NCI-H2227 (cell line): ENCODE measurements at regions not wholly inside any gene's neighbourhood (a gene's known extent, or its start where the extent isn't known, plus 50 kb on each side); places are given as distances from the start of the nearest gene placed in this dataset.

Experiments
- DNase-seq: peaks from one replicate; lab custom pipeline; 2025; ENCODE audit not compliant: unreplicated experiment; lab: John Stamatoyannopoulos, UW

DNA sequence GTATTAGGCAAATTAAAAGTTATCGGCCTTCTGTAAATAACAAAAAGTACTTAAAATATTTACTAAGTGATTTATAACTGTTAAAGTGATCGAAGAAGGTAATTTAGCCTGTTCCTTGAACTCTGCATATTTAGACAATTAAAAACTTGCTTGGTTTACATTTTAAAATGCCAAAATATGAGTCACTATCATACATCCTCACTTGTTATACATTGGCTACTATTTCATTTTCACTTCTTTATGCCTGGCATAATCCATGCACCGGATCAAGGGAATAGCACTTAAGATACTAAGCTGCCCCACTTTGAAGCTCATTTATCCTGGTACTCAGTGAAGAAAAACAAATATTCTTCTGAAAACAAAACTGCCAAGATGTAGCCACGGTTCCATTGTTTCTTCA, 344.6 kb downstream of the UBE3D start:
- no peak for DNase-seq

DNA sequence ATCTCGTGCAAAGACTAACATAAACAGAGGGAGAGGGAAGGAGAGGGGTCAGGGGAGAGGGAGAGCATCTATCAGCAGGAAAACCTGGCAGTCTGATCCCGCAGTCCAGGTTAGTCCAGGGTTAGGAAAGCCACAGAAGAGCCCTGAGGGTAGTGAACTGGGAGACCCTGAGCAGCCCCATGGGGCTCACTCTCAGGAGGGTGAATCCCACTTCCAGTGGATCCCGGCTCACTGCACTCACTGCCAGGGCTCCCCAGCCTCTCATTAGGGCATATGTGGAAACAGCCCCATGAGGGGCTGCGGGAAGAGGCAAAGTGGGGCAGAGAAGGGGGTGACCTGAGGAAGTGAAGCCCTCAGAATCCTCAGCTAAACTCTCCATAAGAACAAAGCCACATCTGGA, 329.9 kb downstream of the UBE3D start:
- no peak for DNase-seq

DNA sequence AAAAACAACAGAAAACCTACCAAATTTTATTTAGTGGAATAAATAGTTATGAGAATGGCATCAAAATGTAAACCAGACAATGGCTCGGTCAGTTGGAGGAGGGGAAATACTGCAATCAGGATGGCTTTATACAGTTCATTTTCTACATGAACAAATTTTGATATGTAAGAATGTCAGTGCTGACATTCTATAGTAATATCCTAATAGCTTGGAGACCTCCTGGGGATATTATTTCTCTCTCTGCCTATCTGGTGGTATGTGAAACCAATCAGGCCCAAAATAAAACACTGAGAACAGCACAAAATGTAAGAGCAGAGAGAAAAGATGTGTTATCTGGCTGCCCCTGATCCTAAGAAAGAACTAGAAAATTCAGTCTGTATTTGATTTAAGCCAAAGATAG, 327.7 kb downstream of the UBE3D start:
- DNase-seq = no peak

DNA sequence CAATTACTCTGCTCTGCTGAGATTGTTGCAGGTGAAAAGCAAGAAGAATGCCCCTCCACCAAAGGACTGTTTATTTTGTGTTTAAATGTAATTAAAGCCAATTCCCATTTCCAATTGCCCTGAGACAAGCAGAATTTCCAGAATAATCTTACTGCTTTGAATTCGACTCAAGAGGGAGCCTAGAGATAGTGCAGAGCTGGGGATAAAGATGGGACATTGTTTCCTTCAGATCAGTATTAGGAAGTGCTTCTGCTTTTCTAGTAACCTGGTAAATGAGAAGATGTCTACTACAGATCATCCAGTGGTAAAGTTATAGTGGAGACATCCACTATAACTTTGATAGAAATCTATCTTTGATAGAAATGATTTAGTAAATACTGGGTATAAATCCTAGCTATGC, 326.9 kb downstream of the UBE3D start:
- no peak for DNase-seq

DNA sequence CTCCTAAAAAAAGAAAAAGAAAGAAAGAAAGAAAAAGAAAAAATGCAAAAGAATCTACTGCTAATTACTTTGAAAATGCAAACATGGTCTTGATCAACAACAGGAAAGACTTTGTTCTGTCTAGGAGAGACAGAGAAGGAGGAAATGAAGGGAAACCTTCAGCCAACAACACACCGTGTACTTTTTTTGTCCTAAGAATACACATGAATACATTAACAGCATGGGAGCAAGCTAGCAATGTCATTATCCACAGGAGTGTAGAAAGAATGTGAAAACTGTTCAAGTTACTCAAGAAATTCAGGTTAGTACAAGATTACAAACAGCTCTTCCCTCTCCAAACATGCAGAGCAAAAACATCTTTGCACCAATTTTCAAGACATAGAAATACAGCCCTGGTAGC, 326.3 kb downstream of the UBE3D start:
- DNase-seq = no peak

DNA sequence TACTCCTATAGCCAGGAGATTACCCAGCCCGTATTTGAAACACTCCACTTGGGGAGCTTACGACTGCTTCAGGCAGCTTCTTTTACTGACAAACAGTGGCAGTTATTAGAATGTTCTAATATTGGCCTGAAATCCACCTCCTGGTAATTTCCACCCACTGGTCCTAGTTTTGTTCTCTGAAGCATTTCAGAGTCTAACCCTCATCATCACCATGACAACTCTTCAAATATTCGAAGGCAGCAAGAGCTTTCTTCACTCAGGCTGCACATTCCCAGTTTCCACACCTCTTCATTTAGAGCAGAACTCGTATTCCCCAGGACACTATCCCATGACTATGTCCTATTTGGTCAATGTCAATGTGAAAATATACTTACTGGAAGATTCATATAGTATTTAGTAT, 325.6 kb downstream of the UBE3D start:
- DNase-seq = no peak

DNA sequence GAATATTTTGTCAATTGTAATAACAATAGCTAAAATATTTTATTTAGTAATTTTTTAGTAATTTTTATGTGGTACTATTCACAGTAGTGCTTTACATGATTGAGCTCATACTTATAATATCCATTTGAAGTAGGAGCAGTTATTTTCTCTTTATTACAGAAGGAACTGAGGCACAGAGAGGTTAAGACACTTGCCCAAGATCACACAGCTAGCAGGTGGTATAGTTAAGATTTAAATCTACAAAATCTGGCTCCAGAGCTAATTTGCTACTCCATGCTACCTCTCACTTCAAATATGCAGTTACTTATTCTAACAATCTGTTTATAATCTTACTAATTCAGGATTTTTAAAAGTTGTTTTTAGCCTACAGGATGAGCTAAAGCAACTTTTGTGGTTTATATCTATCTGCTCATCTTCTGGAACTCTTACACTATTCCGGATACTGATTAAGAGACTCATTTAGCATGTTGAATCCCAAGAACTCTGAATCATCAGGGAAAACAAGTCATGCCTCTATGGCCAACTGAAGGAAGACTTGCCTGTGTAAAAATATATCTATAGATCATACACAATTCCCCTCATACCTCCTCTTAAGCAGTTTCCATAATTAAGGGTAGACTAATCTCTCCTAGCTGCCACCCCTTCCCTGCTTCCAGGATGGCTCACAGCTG, 324.2 kb downstream of the UBE3D start:
- no peak for DNase-seq

DNA sequence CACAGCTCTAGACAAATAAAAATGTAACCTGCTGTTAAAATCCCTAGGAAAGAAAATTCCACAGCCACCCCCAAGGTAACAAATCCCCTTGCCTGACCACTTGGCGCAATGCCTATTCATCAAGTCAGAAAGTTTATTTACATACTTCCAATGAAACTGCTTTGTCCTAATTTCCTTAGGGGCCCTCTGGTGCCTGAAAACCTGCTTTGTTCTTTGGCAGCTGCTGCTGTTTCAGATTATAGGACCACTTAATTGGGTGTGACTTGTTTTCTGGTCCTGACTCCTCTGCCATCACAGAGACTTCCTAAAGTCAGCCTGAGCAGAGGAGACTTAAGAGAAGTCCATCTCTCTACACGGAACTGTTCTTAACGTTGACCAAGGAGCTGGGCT, 323.6 kb downstream of the UBE3D start:
- no peak for DNase-seq

DNA sequence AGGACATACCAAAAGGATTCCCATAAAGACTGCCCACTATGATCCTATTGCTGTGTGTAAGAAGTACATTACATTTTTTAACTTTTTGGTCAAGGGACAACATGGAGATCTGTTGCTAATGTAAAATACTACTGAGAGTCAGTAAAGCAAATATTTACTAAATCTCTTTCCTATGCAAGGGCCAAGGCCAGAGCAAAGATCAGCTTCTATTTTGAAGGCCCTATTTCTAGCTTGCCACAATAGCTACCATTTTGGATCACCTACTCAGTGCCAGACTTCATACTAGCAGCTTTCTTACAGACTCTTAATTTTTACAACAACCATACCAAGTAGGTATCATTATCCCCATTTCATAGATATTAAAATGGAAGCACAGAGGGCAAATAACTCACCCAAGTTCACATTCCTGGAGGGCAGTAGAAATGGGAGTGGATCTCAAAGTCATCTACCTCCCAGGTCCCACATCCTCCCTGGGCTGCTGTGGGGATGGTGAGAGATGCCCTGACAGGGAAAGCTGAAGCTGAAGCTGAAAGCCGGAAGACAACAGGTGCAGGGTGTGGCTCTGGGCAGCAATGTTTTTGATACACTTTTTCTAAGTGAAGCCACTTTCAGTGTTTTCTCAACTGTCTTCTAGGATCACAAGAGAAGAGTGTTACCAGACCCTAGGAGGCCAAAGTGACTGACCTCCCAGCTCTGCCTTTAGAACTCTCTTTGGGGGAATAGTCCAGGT, 321.2 kb downstream of the UBE3D start:
- no peak for DNase-seq

DNA sequence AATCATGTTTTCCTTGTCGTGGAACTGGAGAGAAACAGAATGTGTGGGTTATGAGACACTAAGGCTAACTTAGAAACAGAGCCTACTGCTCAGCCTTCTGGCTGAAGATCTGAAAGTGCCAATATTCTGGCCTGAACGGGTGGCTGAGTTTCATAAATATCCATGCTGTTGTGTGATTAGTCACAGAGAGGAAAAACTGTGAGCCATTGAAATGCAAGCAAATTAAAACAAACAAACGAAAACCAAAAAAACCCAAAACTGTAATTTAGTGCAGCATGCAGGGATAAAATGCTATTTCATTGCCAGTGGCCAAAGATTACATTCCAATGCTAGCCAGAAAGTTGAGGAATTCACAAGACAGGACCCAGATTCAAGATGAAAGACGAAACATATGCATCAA, 315.1 kb downstream of the UBE3D start:
- DNase-seq = no peak

DNA sequence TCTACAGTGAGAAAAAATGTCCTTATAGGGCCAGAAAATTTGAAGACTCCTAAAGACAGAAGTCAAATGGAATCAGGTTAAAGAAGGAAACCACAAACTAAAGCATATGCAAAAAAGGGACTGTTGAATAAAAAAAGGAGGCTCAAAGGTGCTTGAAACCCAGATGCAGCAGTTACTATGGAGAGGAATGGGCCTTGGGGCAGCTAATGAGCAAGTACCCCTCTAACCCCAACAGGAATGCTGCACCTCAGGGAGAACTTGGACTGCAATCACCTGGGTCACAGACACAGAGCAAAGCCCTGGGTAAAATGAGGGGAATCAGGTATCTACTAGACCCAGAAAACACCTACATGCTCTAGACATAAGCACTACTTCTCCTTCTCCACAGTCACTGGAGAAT, 313.9 kb downstream of the UBE3D start:
- DNase-seq = no peak

DNA sequence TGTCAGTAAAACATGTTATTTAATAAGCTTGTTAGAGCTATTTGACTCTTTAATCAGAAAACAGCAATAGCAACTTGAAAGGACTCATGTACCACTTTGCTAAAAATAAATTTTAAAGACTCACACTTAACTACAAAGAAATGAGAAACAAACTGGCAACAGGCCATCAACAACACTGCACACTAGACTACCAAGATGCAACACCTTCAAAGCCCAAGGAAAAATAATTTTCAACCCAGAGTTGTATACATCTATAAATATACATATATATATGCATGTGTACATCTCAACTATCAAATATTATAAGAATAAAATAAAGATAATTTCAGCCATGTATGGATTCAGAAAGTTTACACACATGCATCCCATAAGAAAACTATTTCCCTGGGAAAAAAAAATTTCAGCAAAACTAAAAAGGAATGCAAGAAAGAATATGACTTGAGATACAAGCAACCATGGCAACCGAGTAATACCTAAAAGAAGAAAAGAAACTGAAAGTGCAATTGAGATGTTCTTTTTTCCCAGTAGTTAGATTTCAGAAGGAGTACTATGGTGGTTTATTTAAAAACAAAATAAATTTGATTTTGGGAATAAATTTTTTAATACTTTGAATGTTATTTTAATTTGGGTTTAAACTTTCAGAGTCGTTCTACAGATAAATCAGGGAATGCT, 303.8 kb downstream of the UBE3D start:
- DNase-seq = no peak

DNA sequence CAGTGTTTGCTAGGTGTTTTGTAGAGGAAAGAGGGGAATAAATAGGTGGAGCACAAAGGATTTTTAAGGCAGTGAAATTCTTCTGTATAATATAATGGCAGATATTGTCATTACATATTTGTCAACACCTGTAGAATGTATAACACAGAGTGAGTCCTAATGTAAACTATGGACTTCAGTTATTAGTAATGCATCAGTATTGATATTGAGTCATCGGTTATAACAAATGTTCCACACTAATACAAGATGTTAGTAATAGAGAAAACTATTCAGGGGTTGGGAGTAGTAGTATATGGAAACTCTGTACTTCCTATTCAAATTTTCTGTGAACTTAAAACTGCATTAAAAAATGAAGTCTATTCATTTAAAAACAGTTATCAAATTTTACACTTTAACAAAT, 299.2 kb downstream of the UBE3D start:
- DNase-seq = no peak

DNA sequence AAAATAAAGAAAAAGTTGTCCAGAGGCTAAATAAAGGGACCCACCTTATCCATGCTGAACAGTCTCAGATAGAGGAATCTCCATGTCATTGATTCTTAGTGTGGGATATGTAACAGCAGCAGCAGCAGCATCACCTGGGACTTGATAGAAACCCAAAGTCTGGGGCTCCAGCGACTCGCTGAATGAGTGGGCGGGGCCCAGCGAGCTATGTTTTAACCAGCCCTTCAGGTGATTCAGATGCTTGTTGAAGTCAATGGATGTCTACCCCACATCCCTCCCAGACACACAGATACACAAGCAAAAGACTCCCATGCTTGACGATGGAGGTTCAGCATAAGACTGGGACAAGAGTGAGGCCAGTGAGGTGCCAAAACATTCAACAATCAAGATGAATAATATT, 298.6 kb downstream of the UBE3D start:
- DNase-seq = no peak

DNA sequence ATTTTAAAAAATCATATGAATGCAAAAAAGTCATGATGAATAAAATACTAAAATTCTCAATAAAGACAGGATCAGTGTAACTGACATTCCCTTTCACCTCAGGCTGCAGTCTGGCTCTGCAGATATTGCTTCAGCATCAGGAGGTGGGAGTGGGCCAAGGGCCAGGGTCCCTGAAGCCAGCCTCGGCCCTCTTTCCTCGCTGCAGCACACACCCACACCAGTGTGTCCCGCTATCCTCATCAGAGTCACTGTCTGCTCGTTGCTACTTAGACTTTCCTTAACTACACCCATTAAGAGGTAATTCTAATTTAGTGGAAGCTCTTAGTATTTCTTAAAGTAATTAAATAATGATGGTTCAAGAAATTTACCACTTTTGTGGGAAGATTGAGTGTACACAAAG, 298.2 kb downstream of the UBE3D start:
- DNase-seq = no peak

DNA sequence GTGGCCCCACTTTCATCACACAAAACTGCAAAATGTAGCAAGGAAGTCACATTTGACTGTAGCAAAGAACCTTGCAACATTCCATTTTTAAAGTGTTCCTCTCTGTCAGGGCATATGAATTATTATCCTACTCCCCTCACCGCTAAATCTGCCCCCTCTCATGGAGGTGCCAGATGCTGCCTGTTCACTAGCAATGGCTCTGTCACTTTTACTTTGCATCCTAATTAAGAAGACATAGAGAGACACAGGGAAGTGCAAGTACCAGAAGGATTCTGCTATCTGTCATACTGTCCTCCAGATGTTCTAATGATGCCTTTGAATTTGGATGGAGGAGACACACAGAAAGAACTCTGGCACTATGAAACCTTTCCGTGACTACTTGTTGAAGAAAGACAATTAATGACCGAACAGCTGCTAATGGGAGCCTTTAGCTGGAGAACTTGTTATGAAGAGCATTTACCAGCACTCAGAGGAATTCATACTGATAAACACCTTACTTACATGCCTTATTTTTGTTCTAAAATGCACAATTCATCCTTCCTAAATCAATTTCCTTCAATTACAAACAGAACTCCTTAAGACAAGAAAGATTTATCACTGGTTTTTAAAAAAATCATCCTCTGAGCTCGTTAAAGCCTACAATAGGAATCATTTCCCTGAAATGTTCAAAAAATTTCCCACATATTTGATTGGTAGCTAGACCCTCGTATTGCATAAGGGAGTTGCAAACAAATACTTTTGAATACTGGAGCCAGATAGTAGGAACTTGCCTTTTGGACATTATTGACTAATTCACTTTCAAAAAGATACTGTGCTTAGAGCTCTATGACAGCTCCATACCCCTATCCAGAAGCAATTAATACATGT, 292.6 kb downstream of the UBE3D start:
- DNase-seq = no peak

DNA sequence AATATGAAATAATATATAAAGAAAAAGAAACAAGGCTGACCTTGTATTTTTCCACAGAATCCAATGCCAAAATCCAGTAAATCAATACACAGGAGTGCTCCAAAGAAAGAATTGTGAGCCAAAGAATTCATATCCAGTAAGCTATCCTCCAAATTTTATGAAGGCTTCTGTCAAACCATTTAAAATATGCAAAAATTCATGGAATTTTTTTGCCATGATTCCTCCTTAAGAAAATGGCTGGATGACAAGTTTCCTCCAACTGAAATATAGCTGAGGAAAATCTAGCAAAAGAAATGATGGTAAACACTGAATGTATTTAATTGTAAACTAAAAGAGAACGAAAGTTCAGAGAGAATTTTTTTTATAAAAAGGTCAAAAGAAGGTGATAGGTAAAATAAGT, 290.3 kb downstream of the UBE3D start:
- DNase-seq = no peak

DNA sequence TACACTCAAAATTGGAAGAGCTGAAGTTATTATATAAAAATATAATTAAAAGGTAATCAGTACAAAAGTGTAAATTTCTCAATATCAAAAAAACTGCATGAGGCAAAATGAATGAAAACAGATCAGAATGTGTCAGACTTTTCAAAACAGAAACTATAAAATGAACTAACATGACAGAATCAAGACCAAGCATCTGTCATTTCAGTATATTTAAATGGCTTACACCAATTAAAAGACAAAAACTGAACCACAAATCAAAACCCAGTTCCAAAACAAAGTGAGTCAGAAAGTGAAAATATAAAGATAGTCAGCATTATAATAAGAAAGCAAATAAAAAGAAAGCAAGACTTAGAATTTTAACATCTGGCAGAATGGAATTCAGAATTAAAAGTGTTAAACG, 289.7 kb downstream of the UBE3D start:
- DNase-seq = no peak

DNA sequence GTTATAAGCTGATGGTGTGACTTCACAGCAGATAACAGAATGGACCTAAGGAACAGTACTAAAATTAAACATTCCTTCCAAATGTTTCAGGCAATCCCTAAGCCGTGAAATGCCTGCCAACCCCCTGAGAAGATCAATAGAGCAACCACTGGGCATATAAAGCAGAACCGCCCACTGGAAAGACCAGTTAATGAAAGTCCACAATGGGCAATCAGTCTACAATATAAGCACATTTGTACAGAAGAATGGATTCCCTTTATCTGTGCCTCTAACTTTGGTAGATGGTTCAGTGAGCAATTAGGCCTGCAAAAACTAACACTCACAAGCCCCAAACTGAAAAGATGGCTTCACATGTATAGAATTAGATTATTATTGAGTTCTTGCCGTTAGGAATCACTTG, 286.6 kb downstream of the UBE3D start:
- no peak for DNase-seq

DNA sequence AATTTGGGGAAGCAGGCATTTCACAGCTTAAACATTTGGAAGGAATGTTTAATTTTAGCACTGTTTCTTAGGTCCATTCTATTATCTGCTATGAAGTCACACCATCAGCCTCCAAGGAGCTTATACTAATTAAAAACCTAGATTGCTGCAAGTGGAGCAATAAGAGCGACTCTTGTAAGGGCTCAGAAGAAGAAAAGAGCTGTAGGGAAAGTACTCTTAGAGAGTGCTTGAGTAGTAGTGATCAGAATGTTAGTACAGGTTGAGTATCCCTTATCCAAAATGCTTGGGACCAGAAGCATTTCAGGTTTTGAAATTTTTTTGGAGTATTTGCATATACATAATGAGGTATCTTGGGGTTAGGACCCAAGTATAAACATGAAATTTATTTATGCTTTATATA, 285.3 kb downstream of the UBE3D start:
- no peak for DNase-seq

DNA sequence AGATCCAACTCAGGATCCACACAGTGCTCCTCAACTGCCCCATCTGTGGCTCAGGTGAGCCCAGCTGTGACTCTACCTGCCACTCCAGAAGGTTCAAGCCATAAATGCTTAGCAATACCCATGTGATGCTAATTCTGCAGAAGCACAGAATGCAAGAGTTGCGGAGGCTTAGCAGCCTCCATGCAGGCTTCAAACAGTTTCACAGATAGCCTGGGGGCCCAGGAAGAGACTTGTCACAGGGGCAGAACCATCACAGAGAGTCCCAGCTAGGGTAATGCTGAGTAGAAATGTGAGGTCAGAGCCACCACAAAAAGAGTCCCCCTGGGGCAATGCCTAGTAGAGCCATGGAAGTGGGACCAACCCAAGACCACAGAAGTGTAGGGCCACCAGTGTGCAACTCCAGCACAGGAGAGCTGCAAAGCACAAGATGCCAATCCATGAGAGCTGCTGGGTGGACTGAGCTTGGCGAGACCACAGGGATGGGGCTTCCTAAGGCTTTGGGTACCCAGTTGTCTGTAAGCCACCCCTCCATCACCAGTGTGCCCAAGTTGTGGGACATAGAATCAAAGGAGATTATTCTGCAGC, 283.9 kb downstream of the UBE3D start:
- no peak for DNase-seq
